Activated T-cell treated with anti-CD3 and anti-CD28 coated beads for 1 hour (primary cell): ENCODE measurements at regions not wholly inside any gene's neighbourhood (a gene's known extent, or its start where the extent isn't known, plus 50 kb on each side); places are given as distances from the start of the nearest gene placed in this dataset.

ENCODE experiments used
- DNase-seq: peaks from one replicate; pipeline ENCODE4 v3.0.0-alpha.2; 2020; ENCODE audit warnings: low read depth

DNA sequence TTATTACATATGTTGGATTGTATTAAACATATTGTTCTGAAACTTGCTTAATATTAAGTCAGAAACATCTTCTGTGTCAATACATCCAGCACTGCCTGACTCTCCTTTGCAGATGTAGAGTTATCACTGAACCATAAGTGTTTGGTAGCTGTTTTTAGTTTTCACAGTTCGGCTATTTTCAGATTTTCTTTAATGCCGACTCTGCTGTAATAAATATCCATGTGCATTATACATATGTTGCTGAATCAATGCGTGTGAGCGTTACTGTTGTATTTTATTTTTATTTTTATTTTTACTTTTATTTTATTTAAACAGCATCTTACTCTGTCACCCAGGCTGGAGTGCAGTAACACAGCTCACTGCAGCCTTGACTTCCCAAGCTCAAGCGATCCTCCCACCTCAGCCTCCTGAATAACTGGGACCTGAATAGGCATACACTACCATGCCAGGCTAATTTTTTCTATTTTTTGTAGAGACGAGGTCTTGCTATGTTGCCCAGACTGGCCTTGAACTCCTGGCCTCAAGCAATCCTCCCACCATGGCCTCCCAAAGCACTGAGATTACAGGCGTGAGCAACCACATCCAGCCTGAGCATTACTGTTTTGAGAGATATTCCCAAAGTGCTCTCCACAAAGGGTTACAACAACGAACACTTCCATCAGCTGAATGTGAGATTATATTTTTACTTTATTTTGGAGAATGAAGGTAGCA is 50.7 kb upstream of the NOCT start:
- no peak for DNase-seq

- DNase-seq: no peak
Observed at GRCh38 chr4:138963412-138963811, 52.2 kb upstream of the NOCT start.

DNA sequence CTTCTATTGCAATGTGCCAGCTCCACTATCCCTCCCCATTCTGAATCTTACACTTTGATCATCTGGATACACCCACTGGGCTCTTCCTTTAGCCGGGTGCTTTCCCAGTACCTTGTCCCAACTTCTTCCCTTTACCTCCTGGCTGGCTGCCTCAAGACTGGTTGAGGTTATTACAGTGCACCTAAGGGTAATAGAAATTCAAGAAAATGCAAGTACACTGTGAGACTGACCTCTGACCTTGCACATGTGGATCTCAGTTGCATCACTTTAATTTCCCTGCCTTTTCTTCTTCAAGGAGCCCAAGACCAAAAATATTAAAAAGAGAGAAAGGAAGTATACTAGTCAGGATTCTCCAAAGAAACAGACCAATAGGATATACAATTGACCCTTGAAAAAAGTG is 53.9 kb upstream of the NOCT start:
- no peak for DNase-seq

DNA sequence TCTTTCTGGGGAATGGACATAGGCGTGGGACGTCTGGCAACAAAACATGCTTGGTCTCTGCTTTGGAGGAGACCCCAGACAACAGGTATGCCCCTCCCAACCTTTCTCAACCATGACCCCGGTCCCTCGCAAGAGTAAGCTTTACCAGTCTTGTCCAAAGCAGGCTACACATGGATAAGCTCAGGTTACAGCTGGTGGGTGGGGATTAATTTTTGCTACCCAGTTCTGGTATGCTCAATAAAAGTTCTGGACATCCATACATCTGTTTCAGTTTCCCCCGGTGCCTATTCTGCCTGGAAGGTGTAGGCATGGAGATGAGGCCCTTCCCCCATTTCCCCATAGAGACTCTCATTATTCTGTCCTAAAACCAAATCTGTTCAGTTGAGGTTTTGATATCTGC is 54.5 kb upstream of the NOCT start:
- DNase-seq: no peak

DNA sequence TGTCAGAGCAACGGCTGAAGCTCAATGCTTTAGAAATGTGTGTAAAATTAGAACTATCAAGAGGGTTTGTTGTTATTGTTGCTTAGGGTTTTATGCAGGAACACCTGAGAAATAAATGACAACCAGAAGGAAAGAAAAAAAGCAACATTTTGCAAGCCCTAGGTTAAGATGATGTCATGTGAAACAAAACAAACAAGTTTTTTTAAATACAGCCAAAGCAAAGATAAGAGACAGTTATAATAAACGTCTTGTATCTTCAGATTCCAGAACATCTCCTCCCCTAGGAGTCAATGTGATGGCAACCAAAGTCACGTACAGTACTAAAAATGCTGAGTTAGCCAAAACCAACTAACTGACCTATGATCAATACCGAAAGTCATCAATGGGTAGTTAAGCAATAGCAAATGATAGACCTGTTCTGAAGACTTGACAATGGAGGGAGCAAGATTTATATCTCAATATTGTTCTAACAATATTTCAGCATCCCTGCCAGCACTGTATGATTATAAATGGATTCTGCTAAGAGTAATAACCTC is 55.3 kb upstream of the NOCT start:
- DNase-seq: no peak

DNA sequence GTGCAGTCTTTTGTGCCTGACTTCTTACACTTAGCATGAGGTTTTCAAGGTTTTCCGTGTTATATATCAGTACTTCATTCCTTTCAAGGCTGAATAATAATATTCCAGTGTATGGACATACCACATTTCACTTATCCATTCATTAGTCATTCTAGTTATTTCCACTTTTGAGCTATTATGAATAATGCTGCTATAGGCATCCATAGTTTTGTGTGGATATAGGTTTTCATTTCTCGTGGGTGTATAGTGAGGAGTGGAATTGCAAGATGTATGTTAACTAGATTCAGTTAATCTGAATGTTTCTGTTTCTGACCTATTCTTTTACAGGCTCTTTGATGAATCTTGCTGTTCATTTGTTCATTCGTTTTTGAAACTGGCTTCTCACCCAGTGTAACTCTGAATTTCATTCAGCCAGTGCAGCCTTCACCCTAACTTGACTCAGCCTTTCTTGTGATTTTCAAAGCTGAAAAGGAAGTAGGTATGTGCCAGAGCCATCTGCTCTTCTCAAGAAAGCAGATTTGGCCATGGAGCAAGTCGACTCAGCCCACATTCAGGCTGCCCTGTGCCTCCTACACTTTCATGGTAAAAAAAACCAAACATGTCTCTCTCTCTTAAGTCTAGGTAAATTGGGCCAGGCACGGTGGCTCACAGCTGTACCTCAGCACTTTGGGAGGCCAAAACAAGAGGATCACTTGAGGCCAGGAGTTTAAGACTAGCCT is 56.3 kb upstream of the NOCT start:
- no peak for DNase-seq

DNA sequence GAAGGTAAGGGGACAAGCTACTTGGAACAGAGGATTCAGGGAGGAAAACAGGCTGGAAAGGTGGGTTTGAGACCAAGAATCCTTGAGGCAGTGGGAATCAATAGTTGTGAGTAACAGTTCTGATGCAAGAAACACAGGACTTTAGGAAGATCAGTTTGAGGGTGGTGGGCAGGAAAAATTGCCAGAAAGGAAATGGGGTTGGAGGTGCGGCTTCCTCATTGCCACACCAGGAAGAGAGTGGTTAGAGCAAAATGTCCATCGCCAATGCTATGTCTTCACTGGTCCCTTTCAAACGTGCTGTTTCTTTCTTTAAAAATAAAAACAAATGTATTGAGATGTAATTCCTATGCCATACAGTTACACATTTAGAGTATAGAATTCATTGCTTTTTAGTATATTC is 57.1 kb upstream of the NOCT start:
- no peak for DNase-seq

GRCh38 chr4:138957302-138957701 is 58.3 kb upstream of the NOCT start:
- no peak for DNase-seq

DNA sequence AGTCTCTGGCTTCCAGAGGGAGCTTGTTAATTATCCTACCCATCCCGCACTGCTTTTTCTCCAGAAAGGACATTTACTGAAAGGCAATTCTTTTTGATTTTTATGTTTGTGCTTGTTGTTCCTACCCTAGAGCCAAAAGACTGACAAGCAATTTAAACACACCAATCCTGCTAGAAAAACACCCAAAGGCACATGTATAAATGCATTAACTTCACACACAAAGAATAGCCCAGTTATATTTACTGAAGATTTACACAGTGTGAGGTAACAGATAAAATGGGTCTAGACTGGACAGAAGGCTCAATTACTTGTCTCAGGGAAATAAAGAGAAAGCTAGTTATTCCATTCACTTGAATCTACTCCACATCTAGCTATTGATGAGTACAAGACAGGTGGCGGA is 61.2 kb upstream of the NOCT start:
- no peak for DNase-seq

GRCh38 chr4:138953961-138954371 is 61.6 kb upstream of the NOCT start:
- no peak for DNase-seq

GRCh38 chr4:138952411-138952810 is 63.2 kb upstream of the NOCT start:
- DNase-seq: no peak

DNA sequence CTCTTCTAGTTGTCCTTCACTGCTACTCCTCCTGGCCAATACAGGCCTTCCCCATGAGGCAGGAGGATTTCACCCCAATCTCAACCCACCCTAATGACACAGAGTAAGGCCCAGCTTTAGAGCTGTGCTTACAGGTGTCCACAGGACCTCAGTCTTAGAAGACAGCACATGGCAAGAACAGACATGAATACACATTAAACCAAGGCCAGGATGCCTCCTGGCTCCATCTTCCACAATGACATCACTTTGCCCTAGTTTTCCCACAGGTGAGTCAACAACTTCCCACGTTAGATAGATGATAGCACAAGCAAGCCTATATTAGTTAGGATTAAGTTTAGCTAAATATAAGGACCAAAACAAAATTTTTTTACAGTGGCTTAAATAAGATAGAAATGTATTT is 63.8 kb upstream of the NOCT start:
- DNase-seq: no peak

- no peak for DNase-seq
Observed at GRCh38 chr4:138949866-138950265, 65.7 kb upstream of the NOCT start.

DNA sequence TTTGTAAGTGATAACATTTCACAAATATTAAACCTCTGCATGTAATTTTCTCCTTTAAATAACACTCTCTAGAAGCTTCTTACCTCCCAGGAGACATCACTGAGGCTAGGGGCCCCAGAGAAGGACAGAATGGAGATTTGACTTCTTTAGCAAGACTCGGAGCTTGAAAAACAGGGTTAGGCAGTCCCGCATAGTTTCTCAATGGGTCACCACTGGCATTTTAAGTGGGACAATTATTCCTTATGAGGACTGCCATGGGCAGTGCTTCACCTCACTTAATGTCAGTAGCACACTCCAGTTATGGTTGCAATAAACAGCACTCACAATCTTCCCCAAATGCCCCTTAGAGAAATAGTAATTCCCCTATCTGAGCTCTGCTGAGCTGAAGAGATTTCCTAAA is 66.7 kb upstream of the NOCT start:
- DNase-seq: no peak

DNA sequence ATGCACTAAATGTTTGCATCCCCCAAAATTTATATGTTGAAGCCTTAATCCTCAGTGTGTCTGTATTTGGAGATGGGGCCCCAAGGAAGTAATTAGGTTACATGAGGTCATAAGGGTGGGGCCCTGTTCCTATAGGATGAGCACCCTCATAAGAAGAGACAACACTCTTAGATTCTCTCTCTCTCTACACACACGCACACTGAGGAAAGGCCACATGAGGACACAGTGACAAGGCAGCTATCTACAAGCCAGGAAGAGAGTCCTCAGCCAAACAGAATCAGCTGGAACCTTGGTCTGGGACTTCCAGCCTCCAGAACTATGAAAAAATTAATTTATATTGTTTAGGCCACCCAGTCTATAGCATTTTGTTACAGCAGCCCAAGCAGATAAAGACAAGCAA is 69.3 kb upstream of the NOCT start:
- DNase-seq: no peak

DNA sequence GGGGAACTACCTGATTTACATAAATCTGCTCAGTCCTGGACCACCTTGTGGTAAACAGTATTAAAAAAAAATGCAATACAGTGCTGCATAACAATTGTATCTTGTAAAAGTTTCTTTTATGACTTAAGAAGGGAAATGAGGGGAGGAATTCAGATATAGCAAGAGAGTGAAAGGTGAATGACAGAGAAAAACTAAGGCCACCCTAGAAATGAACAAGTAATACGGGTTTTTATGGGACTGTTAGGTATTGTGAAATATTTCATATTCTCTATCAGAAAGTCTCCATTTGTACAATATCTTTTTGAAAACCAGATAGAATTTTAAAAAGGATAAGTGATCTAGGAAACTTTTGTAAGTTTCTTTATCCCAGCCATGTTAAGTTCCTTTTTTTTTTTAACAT is 69.7 kb upstream of the NOCT start:
- DNase-seq: no peak

GRCh38 chr4:138945401-138945800 is 70.2 kb upstream of the NOCT start:
- no peak for DNase-seq

DNA sequence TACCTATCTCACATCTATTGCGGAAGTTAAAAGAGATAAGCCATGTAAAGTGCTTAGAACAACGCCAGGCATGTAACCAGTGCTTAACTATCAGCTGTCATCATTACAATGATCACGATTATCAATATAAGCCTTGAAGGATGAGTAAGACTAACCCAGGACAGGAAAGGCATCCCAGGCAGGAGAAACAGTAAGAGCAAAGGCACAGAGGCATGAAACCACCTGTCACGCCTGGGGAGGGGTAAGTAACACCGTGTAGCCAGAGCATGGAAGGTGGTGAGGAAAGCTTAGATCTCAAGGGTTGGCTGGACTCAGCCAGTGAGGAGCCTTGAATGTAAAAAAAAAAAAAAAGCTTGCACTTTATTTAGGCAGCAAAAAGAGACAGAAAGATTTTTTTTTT is 71.7 kb upstream of the NOCT start:
- no peak for DNase-seq

DNA sequence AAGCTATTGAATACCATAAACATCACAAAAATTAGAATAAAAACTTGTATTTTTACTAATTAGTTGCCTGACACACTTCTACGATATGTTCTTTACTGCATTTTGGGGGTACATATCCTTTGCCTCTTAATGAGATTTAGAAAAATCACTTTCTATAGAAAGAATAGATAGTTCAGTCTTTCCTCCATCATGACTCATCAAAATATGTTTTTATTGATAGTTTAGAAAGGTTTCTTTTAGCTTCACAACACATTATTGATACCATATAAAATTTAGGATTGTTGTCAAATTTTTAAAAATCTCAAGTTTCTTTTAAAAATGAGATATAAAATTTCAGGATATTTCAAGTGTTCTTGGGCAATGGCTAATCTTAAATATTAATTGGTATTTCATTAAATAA is 74.5 kb upstream of the NOCT start:
- no peak for DNase-seq

DNA sequence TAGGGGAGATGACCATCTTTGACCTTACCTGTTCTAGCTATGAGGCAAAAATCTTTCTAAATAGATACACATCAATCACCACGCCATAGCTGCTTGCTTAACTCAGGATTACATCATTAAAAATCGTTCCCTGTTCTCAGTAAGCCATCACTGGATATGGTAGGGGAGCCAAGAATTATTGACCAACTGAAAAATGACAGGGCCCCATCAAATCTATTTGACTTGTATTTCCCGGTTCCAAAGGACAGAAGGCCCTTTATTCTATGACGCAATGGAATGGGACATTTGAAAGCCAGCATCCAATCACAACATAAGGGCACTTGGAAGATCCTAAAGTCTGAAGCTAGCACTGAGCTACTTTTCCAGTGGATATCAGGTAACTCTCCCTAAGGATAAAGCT is 75.6 kb upstream of the NOCT start:
- DNase-seq: no peak

- DNase-seq: no peak
Observed at GRCh38 chr4:138938366-138938690, 77.3 kb upstream of the NOCT start.

DNA sequence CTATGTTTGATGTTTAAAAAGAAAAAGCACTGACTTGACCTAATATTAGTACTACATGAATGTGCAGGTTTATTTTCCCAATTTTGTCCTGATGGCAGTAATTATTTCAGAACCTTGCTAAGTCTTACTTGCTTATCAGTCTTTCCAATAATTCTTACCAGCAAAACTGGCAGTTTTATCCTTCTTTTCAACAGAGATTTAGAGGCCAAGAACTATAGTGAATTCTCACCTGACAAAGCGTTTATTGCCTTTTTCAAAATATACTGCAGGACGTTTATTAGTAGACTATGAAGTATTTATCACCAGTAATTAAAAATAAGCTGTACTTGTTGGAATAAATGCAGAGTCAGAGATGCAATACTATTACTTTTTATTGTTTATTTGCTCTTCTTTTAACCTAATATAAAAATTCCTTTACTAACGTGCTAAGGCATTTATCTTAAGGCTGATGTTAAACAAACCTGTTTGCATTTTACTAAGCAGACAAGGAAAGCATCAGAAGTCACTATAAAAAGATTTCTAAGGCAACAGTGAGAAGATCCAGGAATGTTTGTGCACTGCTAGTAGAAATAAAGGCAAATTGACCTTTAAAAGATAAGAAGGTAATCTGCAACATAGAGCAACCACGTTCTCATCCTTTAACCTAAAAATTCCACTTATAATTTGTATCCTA is 80.3 kb upstream of the NOCT start:
- DNase-seq: no peak

- DNase-seq: no peak
Observed at GRCh38 chr4:138927072-138927471, 88.5 kb upstream of the NOCT start.
